ENCODE measurements at regions not wholly inside any gene's neighbourhood (a gene's known extent, or its start where the extent isn't known, plus 50 kb on each side); places are given as distances from the start of the nearest gene placed in this dataset.

DNA sequence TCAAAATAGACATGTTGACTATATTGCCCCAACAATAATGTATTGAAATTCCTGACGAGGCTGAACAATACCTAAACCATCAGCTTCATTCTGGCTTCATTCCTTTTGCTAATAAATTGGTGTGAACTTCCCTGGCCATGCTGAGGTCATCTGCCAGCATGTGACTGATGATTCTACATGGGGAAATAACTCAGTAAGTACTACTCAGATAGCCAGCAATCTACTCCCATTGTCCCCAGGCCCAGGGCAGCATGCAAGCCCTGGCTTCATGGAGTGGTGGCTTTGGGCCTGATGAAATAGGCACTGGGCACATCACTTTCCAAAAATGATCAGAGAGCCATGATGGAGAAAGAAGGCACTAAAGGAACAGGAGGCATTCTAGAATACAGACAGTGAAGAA, 468.5 kb upstream of the PIK3C3 start:
- TF ChIP-seq, protein P1, sequence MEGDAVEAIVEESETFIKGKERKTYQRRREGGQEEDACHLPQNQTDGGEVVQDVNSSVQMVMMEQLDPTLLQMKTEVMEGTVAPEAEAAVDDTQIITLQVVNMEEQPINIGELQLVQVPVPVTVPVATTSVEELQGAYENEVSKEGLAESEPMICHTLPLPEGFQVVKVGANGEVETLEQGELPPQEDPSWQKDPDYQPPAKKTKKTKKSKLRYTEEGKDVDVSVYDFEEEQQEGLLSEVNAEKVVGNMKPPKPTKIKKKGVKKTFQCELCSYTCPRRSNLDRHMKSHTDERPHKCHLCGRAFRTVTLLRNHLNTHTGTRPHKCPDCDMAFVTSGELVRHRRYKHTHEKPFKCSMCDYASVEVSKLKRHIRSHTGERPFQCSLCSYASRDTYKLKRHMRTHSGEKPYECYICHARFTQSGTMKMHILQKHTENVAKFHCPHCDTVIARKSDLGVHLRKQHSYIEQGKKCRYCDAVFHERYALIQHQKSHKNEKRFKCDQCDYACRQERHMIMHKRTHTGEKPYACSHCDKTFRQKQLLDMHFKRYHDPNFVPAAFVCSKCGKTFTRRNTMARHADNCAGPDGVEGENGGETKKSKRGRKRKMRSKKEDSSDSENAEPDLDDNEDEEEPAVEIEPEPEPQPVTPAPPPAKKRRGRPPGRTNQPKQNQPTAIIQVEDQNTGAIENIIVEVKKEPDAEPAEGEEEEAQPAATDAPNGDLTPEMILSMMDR (IDR thresholded peaks at IDR 0.05; ENCODE audit: low read length) = no peak
- TF ChIP-seq EZH2 (IDR thresholded peaks at IDR 0.05; ENCODE audit: borderline replicate concordance, low read length) = no peak
